HG02943 (cell line): ENCODE measurements at regions not wholly inside any gene's neighbourhood (a gene's known extent, or its start where the extent isn't known, plus 50 kb on each side); places are given as distances from the start of the nearest gene placed in this dataset.

ENCODE experiments used
- ATAC-seq: cut with Tn5 transposase; IDR thresholded peaks from one replicate; pipeline ENCODE4 v1.9.1; 2021; ENCODE audit warnings: mild to moderate bottlenecking, low read depth, moderate library complexity; ENCODE audit not compliant: unreplicated experiment

- no peak for ATAC-seq
These were observed 55.2 kb upstream of the IL12B start for GRCh38 chr5:159385536-159385935.

GRCh38 chr5:159386028-159386711 is 55.9 kb upstream of the IL12B start:
- no peak for ATAC-seq

- no peak for ATAC-seq
These were observed 62.6 kb upstream of the IL12B start for GRCh38 chr5:159392871-159393270.

- no peak for ATAC-seq
These were observed 63.6 kb upstream of the IL12B start for GRCh38 chr5:159393854-159394274.

- ATAC-seq, result no peak
These were observed 64.9 kb upstream of the IL12B start for GRCh38 chr5:159395202-159395601.

DNA sequence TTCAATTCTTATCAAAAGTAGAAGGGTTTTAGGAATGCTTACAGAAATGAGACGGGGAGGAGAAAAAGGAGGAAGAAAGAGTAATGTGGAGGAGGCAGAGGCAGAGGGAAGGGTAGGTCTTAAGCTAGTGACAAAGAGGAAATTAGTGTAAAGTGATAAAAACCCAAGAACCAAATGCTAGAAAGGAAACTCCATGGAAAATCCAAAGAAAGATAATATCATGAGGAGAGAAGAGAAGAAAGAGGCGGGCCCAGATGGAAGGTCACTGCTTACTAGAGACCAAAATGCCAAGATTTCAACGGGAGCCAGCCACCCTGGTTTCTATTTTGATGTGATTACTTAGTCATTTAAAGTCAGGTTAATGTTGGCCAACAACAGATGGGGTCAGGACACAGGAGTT is 68.6 kb upstream of the IL12B start:
- ATAC-seq, result no peak

DNA sequence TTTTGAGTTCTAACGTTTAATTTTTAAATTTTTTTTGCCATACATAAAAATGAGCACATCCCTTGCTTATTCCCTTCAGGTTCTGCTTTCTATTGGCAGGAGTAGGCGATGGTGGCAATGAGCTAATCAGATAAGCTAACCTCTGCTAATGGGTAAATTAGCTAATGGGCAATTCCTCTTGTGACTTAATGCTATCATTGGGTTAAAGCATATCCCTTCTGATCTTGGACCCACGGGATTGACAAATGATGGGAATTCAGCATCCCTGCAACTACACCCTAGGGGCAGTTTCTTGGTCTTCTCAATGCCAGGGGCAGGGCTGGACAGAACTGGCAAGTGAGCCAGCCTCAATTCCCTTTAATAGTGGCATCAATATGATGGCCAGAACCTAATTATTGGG is 70.2 kb upstream of the IL12B start:
- ATAC-seq, result no peak

DNA sequence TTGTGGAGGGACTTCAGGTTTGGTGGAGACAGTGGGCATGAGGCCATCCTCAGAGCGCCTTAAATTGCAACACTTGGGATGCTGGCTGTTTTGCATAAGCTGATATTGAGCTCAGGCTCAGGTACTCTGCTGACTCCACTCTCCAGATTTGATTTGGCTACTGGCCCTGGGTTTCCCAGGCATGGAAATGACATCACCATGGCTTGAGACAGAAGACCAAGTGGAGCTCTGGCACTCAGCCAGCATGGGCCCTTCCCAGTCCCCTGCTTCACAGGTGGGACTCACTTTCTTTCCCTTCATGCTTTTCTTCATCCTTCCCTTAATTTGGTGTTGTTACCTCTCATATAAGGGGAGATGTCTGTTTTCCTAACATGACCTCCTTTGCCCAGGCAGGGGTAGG is 72.0 kb upstream of the IL12B start:
- ATAC-seq, result no peak

- ATAC-seq, result no peak
These were observed 72.6 kb upstream of the IL12B start for GRCh38 chr5:159402856-159403255.

GRCh38 chr5:159403906-159404681 is 73.8 kb upstream of the IL12B start:
- ATAC-seq, result no peak

DNA sequence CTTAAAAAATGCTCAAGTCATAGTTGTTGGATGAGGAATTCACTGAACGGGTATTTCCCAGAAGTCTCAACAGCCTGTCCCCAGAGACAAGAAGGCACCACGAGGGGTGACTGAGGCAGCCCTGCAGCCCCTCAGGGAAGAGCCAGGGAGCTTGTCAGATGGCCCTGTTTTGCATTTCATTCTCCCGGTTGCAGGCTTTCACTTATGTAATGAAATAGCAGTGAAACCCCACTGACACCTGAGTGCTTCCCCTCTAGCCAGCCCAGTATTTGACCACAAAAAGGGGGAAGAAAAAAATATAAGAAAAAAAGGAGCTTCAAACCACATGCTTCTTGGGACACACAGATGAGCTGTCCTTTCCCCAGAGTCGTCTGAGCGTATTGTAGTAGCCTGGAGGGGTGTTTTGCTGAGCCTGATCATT is 75.3 kb upstream of the IL12B start:
- ATAC-seq, result no peak

DNA sequence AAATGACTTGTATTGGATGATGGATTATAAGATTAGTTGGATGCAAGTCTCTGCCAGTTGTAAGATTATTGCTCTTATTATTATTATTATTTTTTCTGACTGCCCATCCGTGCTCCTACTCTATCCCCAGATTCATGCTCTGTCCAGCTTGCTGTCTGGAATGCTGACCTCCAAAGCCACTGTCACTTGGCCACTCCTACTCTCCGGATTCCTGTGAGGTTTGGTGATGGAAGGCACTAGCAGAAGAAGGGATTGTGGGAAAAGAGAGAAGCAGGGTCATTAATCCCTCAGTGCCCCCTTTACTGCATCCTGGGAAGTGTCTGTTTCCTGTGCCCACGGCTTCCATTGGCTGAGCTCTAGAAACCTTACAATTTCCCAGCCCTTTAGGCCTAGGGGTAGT is 76.3 kb upstream of the IL12B start:
- ATAC-seq, result no peak

DNA sequence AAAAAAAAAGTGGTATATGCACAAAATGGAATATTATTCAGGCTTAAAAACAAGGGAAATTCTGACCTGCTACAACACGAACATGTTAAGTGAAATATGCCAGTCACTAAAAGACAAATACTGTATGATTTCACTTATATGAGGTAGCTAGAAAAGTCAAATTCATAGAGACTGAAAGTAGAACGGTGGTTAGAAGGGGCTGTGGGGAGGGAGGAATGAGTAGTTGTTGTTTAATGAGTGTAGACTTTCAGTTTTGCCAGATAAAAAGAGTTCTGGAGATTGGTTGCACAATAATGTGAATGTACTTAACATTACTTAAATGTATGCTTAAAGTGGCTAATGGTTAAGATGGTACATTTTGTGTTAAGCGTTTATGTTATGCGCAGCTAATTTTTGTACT is 79.5 kb upstream of the IL12B start:
- ATAC-seq, result peak; percentile 58

DNA sequence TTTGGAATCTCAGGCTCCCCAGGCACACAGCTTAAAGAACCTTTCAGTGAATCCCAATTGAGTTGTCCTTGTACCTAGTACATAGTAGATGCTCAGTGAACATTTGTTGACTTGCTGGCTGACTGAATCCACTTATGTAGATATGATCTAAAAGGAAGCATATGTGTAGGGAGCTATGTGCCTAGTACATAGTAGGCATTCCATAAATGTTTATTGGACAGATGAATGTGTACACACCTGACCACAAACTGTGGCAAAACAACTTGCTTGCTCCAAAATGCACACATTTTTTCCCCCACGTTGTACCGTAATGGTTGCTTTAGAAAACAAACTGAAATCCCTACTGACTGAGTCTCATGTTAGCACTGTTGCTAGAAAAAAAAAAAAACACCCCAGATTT is 80.2 kb upstream of the IL12B start:
- ATAC-seq, result no peak

GRCh38 chr5:159411115-159411514 is 80.8 kb upstream of the IL12B start:
- no peak for ATAC-seq

DNA sequence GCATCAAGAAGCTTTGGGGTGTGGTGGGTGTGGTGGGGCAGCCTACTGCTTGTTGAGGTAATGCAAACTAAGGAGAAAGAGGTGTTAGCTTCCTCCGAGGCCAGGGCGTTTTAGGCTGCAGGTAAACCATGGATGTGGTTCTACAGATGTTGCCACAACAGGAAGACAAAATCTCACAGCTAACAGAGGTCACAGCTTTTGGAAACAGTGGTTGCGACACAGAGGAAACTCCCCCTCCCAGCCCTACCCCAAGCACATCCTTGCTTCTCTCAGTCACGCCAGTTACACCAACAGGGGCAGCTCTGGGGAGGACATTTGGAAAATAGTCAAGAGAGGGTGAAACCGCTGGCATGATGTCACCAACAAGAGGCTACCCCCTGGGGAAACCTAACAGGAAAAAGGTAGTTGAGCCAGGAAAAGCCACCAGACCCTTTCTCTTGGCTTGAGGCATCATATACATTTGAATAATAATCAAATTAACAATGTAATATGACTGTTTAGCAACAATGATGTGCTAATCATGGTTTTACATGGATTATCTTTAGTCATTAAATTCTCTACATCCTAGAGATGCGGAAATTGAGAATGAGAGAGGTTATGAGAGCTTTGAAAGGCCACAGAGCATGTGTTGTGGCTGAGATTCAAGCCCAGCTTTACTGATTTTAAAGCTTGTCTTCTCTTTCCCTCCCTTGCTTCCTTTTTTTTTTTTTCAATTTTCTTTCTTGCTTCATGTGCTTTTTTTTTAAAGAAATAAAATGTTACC is 82.2 kb upstream of the IL12B start:
- peak; percentile 64 for ATAC-seq

- ATAC-seq, result no peak
These were observed 83.7 kb upstream of the IL12B start for GRCh38 chr5:159414021-159414420.

- ATAC-seq, result no peak
These were observed 85.1 kb upstream of the IL12B start for GRCh38 chr5:159415301-159415937.

DNA sequence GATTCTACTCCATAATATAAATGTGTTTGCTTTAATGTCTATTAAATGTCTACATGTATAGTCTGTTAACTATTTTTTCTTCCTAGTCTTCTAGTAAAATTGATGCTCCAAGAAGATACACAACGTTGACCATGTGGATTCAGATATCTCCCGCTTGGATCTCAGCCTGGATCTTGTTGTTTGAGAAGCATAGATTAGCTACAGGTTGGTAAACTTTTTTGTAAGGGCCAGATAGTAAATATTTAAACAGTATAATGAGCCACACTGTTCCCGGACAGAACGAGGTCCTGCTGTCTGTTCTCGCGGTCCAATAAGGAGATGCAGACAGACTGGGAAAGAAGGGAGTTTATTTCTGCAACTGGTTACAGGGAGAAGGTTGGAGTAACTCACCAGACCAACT is 86.2 kb upstream of the IL12B start:
- no peak for ATAC-seq

DNA sequence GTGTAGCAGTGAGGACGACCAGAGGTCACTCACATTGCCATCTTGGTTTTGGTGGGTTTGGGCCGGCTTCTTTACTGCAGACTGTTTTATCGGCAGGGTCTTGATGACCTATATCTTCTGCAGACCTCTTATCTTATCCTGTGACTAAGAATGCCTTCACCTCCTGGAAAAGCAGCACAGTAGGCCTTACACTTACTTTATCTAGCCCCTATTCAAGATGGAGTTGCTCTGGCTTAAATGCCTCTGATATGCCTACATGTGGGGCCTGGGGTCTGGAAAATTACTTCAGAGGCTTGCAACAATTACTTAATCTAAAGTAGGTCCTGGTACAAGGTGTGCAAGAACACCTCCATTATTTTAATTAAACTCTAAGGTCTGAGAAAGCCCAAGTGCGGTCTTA is 86.9 kb upstream of the IL12B start:
- ATAC-seq, result no peak

GRCh38 chr5:159419576-159419975 is 89.3 kb upstream of the IL12B start:
- no peak for ATAC-seq
